ENCODE measurements at regions not wholly inside any gene's neighbourhood (a gene's known extent, or its start where the extent isn't known, plus 50 kb on each side); places are given as distances from the start of the nearest gene placed in this dataset.

DNA sequence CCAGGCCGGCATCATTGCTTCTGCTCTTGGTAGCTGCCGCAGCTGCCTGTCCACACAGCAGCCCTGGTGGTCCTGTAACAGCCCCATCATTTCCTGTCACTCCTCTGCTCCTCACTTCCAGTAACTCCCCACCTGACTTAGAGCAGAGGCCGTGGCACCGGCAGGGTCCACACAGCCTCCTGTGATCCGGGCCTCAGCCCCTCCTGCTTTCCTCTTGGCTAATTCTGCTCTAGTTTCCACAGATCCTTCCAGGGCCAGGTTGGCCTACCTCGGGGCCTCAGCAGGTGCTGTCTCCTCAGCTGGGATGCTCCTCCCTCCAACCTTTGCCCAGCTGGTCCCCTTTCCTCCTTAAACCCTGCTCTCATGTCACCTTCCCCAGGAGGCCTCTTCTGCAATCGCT lies 80.2 kb downstream of the FZD10 start:
- no peak for TF ChIP-seq CTCF (IDR thresholded peaks at IDR 0.05; ENCODE audit: low read depth, low read length, missing control alignments)
- DNase-seq (ENCODE audit: low read depth) = no peak
- no peak overlapping the region for H3K4me3 ChIP-seq (ENCODE audit: low read depth, low read length)

DNA sequence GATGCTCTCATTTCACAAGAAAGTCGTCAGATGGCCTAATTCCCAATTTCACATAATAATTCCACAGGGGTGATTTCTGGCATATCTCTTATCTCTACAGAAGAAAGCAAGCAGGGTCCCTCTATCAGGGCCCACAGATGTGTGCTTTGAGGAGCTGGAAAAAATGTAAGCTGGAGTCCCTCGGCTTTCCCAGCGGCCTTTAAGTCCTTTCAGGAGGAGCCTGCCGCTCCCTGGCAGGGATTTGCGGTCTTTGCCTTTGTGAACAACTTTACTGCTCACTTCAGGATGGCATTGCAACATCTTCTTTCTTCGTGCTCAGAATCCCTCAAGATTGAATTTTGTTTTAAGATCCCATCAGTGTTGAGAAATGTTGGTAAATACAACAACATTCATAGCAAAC lies 83.0 kb downstream of the FZD10 start:
- no peak for DNase-seq (ENCODE audit: low read depth)
- TF ChIP-seq CTCF (IDR thresholded peaks at IDR 0.05; ENCODE audit: low read depth, low read length, missing control alignments) = no peak
- no peak overlapping the region for H3K4me3 ChIP-seq (ENCODE audit: low read depth, low read length)

DNA sequence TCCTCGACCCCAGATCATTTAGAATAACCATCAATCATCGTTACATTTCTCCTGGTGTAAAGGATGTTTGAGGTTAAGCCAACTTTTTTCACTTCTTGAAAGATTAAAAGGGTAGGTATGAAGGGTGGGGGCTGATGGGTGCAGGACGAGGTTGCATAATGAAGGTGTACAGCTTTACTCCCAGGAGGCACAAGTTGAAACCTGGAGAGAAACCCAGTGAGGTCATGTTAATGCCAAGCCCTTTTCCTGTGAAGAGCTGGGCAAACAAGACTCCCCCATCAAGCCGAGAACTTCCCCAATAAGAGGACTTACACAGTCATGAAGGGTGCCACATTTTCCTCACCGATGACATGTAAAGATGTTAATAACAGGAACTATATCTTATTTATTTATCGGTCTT lies 84.3 kb downstream of the FZD10 start:
- H3K4me3 ChIP-seq (ENCODE audit: low read depth, low read length) = no peak overlapping the region
- TF ChIP-seq CTCF (IDR thresholded peaks at IDR 0.05; ENCODE audit: low read depth, low read length, missing control alignments) = no peak
- no peak for DNase-seq (ENCODE audit: low read depth)

GRCh38 chr12:130247634-130248237 lies 85.5 kb downstream of the FZD10 start:
- H3K4me3 ChIP-seq (ENCODE audit: low read depth, low read length) = no peak overlapping the region
- DNase-seq (ENCODE audit: low read depth) = no peak
- no peak for TF ChIP-seq CTCF (IDR thresholded peaks at IDR 0.05; ENCODE audit: low read depth, low read length, missing control alignments)

- no peak for DNase-seq (ENCODE audit: low read depth)
- no peak overlapping the region for H3K4me3 ChIP-seq (ENCODE audit: low read depth, low read length)
- TF ChIP-seq CTCF (IDR thresholded peaks at IDR 0.05; ENCODE audit: low read depth, low read length, missing control alignments) = no peak
These were observed 87.1 kb downstream of the FZD10 start for GRCh38 chr12:130249376-130249775.

GRCh38 chr12:130251236-130251780 lies 86.4 kb upstream of the PIWIL1 start:
- no peak for TF ChIP-seq CTCF (IDR thresholded peaks at IDR 0.05; ENCODE audit: low read depth, low read length, missing control alignments)
- no peak for DNase-seq (ENCODE audit: low read depth)
- no peak overlapping the region for H3K4me3 ChIP-seq (ENCODE audit: low read depth, low read length)

DNA sequence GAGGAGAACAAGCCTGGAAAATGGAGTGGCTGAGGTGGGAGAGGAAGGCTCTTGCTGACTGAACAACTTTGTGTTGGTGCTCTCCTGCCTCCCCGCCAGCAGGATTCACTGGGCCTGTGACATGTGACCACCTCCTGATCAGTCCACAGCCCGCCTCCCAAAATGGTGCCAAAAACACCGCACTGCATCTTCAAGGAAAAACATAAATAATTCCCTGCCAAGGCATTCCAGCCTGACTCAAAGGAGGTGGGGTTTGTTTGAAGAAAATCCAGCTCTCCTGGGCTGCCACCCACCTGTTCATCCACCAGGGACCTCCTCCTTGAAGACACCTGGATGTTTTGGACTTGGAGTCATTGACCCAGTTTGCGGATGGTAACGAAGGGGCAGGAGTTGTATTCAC lies 83.8 kb upstream of the PIWIL1 start:
- no peak for DNase-seq (ENCODE audit: low read depth)
- no peak for TF ChIP-seq CTCF (IDR thresholded peaks at IDR 0.05; ENCODE audit: low read depth, low read length, missing control alignments)
- no peak overlapping the region for H3K4me3 ChIP-seq (ENCODE audit: low read depth, low read length)

Data from GM12864 (cell line).